GM18873 (cell line): ENCODE measurements at regions not wholly inside any gene's neighbourhood (a gene's known extent, or its start where the extent isn't known, plus 50 kb on each side); places are given as distances from the start of the nearest gene placed in this dataset.
"Not testable (repeated sequence)": the region's sequence is repeated elsewhere in the genome, so short reads cannot be mapped to it uniquely, and the experiment has no call there.

ENCODE experiments used
- ATAC-seq: cut with Tn5 transposase; IDR thresholded peaks from one replicate; pipeline ENCODE4 v1.9.1; 2021; ENCODE audit warnings: mild to moderate bottlenecking, moderate library complexity, moderate number of reproducible peaks; ENCODE audit not compliant: unreplicated experiment, low FRiP score

- ATAC-seq: no peak
These were observed 1983.5 kb upstream of the C9orf72 start for GRCh38 chr9:29556746-29557145.

- no peak for ATAC-seq
These were observed 1991.3 kb upstream of the C9orf72 start for GRCh38 chr9:29564564-29564963.

GRCh38 chr9:29575219-29575618 is 2001.9 kb upstream of the C9orf72 start:
- no peak for ATAC-seq

GRCh38 chr9:29588361-29588760 is 2015.1 kb upstream of the C9orf72 start:
- no peak for ATAC-seq

GRCh38 chr9:29609282-29609681 is 2036.0 kb upstream of the C9orf72 start:
- ATAC-seq: no peak

- ATAC-seq: no peak
These were observed 2040.5 kb upstream of the C9orf72 start for GRCh38 chr9:29613773-29614172.

- no peak for ATAC-seq
These were observed 2043.6 kb upstream of the C9orf72 start for GRCh38 chr9:29616844-29617243.

- ATAC-seq: no peak
These were observed 2052.0 kb upstream of the C9orf72 start for GRCh38 chr9:29625292-29625731.

GRCh38 chr9:29625931-29626330 is 2052.7 kb upstream of the C9orf72 start:
- no peak for ATAC-seq

- not testable (repeated sequence) for ATAC-seq
These were observed 2055.6 kb upstream of the C9orf72 start for GRCh38 chr9:29628856-29629255.

- no peak for ATAC-seq
These were observed 2064.4 kb upstream of the C9orf72 start for GRCh38 chr9:29637471-29638237.

- ATAC-seq: no peak
These were observed 2067.2 kb upstream of the C9orf72 start for GRCh38 chr9:29640507-29640906.

GRCh38 chr9:29644514-29644913 is 2071.2 kb upstream of the C9orf72 start:
- no peak for ATAC-seq

- no peak for ATAC-seq
These were observed 2074.2 kb upstream of the C9orf72 start for GRCh38 chr9:29647451-29647850.

GRCh38 chr9:29648132-29648531 is 2074.9 kb upstream of the C9orf72 start:
- no peak for ATAC-seq

GRCh38 chr9:29648601-29649000 is 2075.3 kb upstream of the C9orf72 start:
- ATAC-seq: no peak

- no peak for ATAC-seq
These were observed 2083.5 kb upstream of the C9orf72 start for GRCh38 chr9:29656641-29657406.

- no peak for ATAC-seq
These were observed 2084.5 kb upstream of the C9orf72 start for GRCh38 chr9:29657821-29658220.

GRCh38 chr9:29659014-29659413 is 2085.7 kb upstream of the C9orf72 start:
- ATAC-seq: no peak

GRCh38 chr9:29659736-29660135 is 2086.5 kb upstream of the C9orf72 start:
- no peak for ATAC-seq

GRCh38 chr9:29668732-29669131 is 2095.5 kb upstream of the C9orf72 start:
- no peak for ATAC-seq

- ATAC-seq: no peak
These were observed 2096.3 kb upstream of the C9orf72 start for GRCh38 chr9:29669613-29670012.
